HG02884 (cell line): ENCODE measurements at regions not wholly inside any gene's neighbourhood (a gene's known extent, or its start where the extent isn't known, plus 50 kb on each side); places are given as distances from the start of the nearest gene placed in this dataset.

ENCODE experiments used
- ATAC-seq: cut with Tn5 transposase; IDR thresholded peaks from one replicate; pipeline ENCODE4 v1.9.1; 2021; ENCODE audit warnings: mild to moderate bottlenecking, moderate library complexity; ENCODE audit not compliant: unreplicated experiment

DNA sequence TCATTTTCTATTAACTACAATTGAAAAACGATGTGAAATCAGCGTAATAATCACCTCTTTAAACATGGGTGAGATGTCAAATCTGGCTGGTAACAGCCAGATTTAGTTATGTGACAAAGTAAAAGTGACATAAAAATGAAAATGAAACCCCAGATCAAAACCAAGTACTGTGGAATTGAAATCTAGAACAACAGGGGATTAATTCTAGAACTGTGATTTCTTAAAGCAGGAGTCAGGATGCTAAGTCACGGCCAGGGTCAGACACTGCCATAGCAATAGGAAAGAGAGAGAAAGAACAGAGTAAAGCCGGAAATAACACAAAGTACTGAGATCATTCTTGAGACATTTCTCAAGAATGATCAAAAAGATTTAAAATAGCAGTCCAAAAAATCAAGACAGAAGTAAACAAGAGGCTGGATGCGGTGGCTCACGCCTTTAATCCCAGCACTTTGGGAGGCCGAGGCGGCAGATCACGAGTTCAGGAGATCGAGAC is 1183.7 kb upstream of the NXPH2 start:
- no peak for ATAC-seq

GRCh38 chr2:139949242-139949972 is 1169.2 kb upstream of the NXPH2 start:
- ATAC-seq = no peak

GRCh38 chr2:139946690-139947089 is 1166.5 kb upstream of the NXPH2 start:
- ATAC-seq = no peak

DNA sequence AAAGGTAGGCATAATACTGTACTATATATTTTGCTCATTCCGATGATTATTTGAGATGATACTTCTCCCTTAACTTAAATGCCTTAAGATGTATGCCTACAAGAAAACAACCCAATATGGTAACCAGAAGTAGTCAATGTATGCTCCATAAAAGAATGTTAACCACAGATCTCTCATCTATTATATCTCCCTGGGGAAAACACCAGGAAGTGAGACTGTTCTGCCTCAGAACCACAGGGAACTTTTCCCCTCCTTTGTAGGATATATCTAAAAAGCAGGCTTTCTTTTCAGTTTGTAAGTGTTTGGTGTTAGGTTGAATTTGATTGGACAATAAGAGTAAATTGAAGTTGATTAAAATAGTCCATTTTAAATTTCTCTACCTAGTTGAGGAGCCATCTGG is 1160.5 kb upstream of the NXPH2 start:
- ATAC-seq = no peak

GRCh38 chr2:139925903-139926302 is 1145.7 kb upstream of the NXPH2 start:
- ATAC-seq = no peak

DNA sequence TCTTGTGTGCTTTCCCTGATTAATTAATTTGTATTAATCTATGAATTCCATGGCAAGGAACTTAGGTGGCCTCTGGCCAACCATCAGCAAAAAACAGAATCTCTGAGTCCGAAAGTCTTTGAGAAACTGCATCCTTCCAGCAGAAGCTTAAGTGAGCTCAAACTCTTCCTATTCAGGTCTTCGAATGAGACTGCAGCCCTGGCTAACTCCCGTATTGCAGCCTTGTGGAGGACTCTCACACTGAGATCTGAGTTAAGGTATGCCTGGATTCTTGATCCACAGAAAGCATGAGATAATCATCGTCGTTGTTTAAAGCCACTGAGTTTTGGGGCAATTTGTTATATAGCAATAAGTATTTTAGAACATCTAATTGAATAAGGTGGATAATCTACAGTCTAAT is 1143.9 kb upstream of the NXPH2 start:
- ATAC-seq = no peak

GRCh38 chr2:139918982-139919381 is 1138.8 kb upstream of the NXPH2 start:
- ATAC-seq = no peak

- ATAC-seq = no peak
These were observed 1137.6 kb upstream of the NXPH2 start for GRCh38 chr2:139917690-139918384.

DNA sequence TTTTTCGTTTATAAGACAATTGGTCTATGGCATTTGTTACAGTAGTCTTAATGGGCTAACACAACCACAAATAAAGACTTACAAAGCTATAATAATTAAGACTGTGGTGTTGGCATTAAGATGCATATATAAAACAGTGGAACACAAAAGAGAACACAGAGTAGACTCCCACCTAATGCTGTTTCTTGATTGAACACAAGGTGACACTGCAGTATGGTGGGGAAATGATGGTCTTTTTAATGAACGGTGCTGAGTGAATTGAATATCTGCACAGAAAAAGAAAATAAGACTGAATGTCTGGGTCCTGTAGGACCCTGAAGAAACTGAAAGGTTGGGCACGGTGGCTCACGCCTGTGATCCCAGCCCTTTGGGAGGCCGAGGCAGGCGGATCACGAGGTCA is 1136.6 kb upstream of the NXPH2 start:
- no peak for ATAC-seq

DNA sequence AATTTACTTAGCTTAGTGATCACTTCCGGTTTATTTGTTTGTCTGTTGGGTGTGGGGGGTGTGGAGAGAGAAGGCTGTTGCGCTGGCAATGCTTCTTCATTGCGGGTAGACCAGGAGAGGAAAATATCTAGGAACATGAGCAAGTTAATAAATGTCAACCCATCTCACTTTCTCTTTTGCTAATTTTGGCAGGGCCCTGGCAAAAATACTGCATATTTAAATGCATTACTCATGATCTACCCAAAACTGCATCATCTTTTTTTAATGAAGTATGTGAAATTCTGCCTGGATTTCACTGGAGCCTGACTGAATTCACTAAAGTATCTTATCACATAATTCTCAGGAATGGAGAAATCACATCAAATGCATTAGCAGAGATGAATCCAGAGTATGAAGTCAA is 1131.0 kb upstream of the NXPH2 start:
- ATAC-seq = no peak

- no peak for ATAC-seq
These were observed 1128.9 kb upstream of the NXPH2 start for GRCh38 chr2:139909136-139909535.

- no peak for ATAC-seq
These were observed 1125.4 kb upstream of the NXPH2 start for GRCh38 chr2:139905624-139906023.

DNA sequence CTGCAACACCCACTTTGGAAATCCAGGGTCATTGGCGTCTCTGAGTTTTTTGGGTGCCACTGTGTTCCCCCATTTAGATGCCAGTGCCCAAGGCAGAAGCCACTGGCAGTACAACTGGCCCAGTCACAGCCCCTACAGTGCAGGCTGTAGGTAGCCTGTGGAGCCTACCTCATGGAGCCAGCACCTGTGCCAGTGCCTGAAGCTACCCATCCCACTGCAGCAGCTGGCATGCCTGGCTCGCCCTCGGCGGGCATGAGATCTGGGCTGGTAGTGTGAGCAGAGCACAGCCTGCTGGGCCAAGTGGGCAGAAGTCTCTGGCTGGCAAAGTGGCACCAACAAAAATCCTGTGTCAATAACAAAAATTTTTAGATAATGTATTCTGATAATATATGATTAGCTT is 1111.4 kb upstream of the NXPH2 start:
- no peak for ATAC-seq

GRCh38 chr2:139885921-139886498 is 1105.8 kb upstream of the NXPH2 start:
- no peak for ATAC-seq

- ATAC-seq = no peak
These were observed 1096.8 kb upstream of the NXPH2 start for GRCh38 chr2:139876964-139877363.

GRCh38 chr2:139876321-139876720 is 1096.1 kb upstream of the NXPH2 start:
- ATAC-seq = no peak

DNA sequence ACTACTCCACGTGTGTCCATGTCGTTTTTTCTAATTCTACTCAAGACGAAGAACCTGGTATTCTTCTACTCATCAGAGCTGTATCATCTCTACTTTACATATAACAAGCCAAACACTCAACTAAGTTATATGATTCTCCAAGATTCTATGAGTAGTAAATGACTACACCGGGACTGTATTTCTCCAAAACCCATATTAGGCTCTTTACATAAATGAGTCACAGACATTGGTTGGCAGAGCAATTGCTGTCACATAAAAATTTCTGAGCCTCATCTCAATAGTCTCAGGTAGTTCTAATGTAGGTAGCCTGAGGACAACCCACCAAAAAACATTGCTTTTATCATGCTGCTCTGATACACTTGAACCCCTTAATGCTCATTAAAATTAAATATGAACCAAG is 1092.3 kb upstream of the NXPH2 start:
- no peak for ATAC-seq

DNA sequence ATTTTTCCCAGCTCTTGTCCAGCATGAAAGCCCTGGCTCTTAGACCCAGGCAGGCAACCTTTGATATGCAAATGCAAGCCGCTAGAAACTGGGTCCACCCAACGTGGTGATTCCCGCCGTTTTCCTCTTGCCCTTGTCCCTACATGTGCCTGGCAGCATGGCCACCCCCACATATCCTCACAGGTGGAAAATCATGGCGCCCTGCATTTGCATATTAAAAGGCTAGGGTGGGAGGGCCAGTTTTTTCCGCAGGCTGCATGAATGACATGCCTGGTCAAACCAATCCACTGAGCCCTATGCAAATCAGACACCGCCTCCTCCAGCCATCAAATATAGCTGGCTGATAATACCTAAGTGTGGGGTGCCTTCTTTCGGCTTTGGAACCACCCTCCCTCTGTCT is 1091.8 kb upstream of the NXPH2 start:
- ATAC-seq = no peak

GRCh38 chr2:139867601-139868226 is 1087.5 kb upstream of the NXPH2 start:
- ATAC-seq = no peak

GRCh38 chr2:139864821-139865302 is 1084.7 kb upstream of the NXPH2 start:
- no peak for ATAC-seq

- no peak for ATAC-seq
These were observed 1074.7 kb upstream of the NXPH2 start for GRCh38 chr2:139854769-139855483.
